Keratinocyte (primary cell): ENCODE measurements at regions not wholly inside any gene's neighbourhood (a gene's known extent, or its start where the extent isn't known, plus 50 kb on each side); places are given as distances from the start of the nearest gene placed in this dataset.

Experiments
- DNase-seq: peaks from one replicate; pipeline ENCODE4 v3.0.0-alpha.2; 2011; ENCODE audit warnings: low read depth, missing footprints, low spot score
- FAIRE-seq: peaks from 2 replicates; lab custom pipeline; 2011; peaks lifted over from hg19 to GRCh38; lab: Jason Lieb, UNC
- H2AFZ ChIP-seq: 2 replicates; pipeline ENCODE4 v1.6.0; 2012; ENCODE audit warnings: low read length, control low read depth, inconsistent platforms; ENCODE audit not compliant: control insufficient read depth
- H3K27ac ChIP-seq: 2 replicates; pipeline ENCODE4 v1.5.1; 2011; ENCODE audit warnings: low read length; ENCODE audit not compliant: control insufficient read depth, insufficient read depth
- H3K27me3 ChIP-seq: 3 replicates; pipeline ENCODE4 v1.6.0; 2011; ENCODE audit warnings: low read length; ENCODE audit not compliant: control insufficient read depth, insufficient read depth; ENCODE audit errors: extremely low read depth
- H3K36me3 ChIP-seq, 2 experiments: 2 replicates in 1 of 2; 3 replicates in 1 of 2; pipeline ENCODE4 v1.5.1; 2011; ENCODE audit warnings: low read length in 2 of 2, mild to moderate bottlenecking in 1 of 2; ENCODE audit not compliant: control insufficient read depth in 2 of 2, insufficient read depth in 2 of 2; ENCODE audit errors: extremely low read depth in 1 of 2
- H3K4me1 ChIP-seq: 3 replicates; pipeline ENCODE4 v1.5.1; 2011; ENCODE audit warnings: low read length; ENCODE audit not compliant: control insufficient read depth, insufficient read depth; ENCODE audit errors: extremely low read depth
- H3K4me2 ChIP-seq: 3 replicates; pipeline ENCODE4 v1.6.0; 2011; ENCODE audit warnings: low read depth, low read length; ENCODE audit not compliant: control insufficient read depth, insufficient read depth; ENCODE audit errors: extremely low read depth
- H3K4me3 ChIP-seq, 3 experiments: fragments of 200-600 bp in 1 of 3; sonication (generic) in 1 of 3; 2 replicates in 2 of 3; 3 replicates in 1 of 3; pipeline ENCODE4 v1.5.1; 2011 to 2016; ENCODE audit warnings: low read length in 3 of 3, mild to moderate bottlenecking in 3 of 3, control low read depth in 2 of 3, inconsistent platforms in 1 of 3, low read depth in 1 of 3, mixed read lengths in 1 of 3, mixed run types in 1 of 3, moderate library complexity in 1 of 3; ENCODE audit not compliant: control insufficient read depth in 2 of 3, insufficient read depth in 2 of 3; ENCODE audit errors: extremely low read depth in 1 of 3
- H3K79me2 ChIP-seq: 2 replicates; pipeline ENCODE4 v1.6.0; 2012; ENCODE audit warnings: low read length; ENCODE audit not compliant: control insufficient read depth, insufficient read depth
- H3K9ac ChIP-seq: 3 replicates; pipeline ENCODE4 v1.6.0; 2011; ENCODE audit warnings: low read length; ENCODE audit not compliant: control insufficient read depth, insufficient read depth; ENCODE audit errors: extremely low read depth
- H3K9me1 ChIP-seq: 3 replicates; pipeline ENCODE4 v1.6.0; 2011; ENCODE audit warnings: low read length; ENCODE audit not compliant: control insufficient read depth, insufficient read depth; ENCODE audit errors: extremely low read depth
- H3K9me3 ChIP-seq: 2 replicates; pipeline ENCODE4 v1.5.1; 2012; ENCODE audit warnings: low read depth, low read length; ENCODE audit not compliant: control insufficient read depth
- H4K20me1 ChIP-seq: 3 replicates; pipeline ENCODE4 v1.6.0; 2011; ENCODE audit warnings: low read length; ENCODE audit not compliant: control insufficient read depth, insufficient read depth; ENCODE audit errors: extremely low read depth
- EZH2 ChIP-seq: IDR thresholded peaks from one replicate; pipeline ENCODE4 v1.6.1; 2012; ENCODE audit warnings: inconsistent platforms, mild to moderate bottlenecking, low read length, moderate library complexity
- dilution Hi-C: fragments of 300-500 bp; cut with MboI; formaldehyde crosslinking; loops from one replicate; pipeline ENCODE4 v1.7.0; 2020; ENCODE audit warnings: low sequenced_read_pairs; ENCODE audit not compliant: extremely low pct_ligation_motif_present
- TF ChIP-seq, protein P1 (sequence below), 3 experiments: IDR thresholded peaks in 1 of 3; conservative IDR thresholded peaks in 1 of 3; optimal IDR thresholded peaks in 1 of 3; 2 replicates in 2 of 3; 3 replicates in 1 of 3; pipeline versions ENCODE3 to v1.5.1; 2011; ENCODE audit warnings: low read length in 3 of 3, mild to moderate bottlenecking in 3 of 3, moderate library complexity in 2 of 3, control low read depth in 1 of 3, inconsistent platforms in 1 of 3; ENCODE audit not compliant: insufficient read depth in 2 of 3; ENCODE audit errors: extremely low read depth in 1 of 3

DNA sequence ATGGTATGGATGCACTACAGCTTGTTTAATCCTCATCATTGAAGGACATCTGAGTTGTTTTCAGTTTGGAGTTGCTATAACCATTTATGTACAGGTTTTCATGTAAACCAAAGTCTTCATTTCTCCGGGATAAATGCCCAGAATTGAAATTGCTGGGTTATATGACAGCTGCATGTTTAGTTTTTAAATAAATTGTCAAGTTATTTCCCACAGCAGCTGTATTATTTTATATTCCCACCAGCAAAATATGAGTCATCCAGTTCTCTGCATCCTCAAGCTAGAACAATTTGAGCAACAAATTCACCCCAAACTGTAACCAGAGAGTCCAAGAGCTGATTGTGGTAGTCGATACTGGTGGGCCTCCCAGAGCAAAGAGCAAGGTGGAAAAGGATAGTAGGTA lies 125.6 kb upstream of the PRNP start:
- H3K4me2 ChIP-seq: no peak overlapping the region
- dilution Hi-C loops: no loop called here
- no peak overlapping the region for H2AFZ ChIP-seq
- H3K4me1 ChIP-seq: peaks cover 4% of the 10 kb centered on the region
- no peak for FAIRE-seq
- no peak overlapping the region for H3K4me3 ChIP-seq
- H3K79me2 ChIP-seq: no peaks in the 10 kb centered on the region
- H3K36me3 ChIP-seq: no peaks in the 10 kb centered on the region
- H4K20me1 ChIP-seq: no peaks in the 10 kb centered on the region
- no peak overlapping the region for H3K9ac ChIP-seq
- no peaks in the 10 kb centered on the region for H3K27me3 ChIP-seq
- H3K9me1 ChIP-seq: no peaks in the 10 kb centered on the region
- TF ChIP-seq EZH2: no peak
- no peak for DNase-seq
- no peaks in the 10 kb centered on the region for H3K9me3 ChIP-seq
- no peak overlapping the region for H3K27ac ChIP-seq

DNA sequence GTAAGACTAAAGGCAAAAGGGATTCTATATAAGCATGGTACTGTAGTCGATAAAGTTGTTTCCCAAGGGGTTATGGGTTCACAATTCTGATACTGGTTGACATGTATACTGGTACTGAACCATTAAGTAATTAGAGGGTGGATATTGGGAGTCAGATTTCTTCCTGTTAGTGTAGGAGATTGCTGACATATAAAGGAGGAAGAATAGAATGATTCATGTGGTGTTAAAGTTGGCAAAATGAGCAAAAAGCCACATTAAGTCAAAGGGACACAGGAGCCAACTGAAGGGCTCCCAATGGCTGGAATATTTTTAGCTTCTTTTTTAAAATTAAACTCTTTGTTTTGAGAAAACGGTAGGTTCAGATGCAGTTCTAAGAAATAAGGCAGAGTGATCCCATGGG lies 126.3 kb upstream of the PRNP start:
- DNase-seq: no peak

DNA sequence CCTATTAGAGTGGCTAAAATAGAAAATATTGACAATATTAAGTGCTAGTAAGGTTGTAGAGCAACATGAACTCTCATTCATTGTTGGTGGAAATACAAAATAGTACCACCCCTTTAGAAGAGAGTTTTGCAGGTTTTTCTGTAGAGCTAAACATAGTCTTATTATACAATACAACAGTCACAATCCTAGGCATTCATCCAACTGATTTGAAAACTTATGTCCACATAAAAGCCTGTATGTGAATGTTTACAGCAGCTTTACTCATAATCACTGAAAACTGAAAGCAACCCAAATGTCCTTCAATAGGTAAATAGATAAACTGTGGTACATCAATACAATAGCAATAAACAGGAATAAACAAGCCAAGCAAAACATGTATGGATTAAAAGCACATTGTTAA lies 127.2 kb upstream of the PRNP start:
- Histone ChIP-seq H4K20me1 (no peaks in the 10 kb centered on the region), H3K4me1 (peaks cover 11% of the 10 kb centered on the region), H2AFZ (no peak overlapping the region), H3K9me3 (no peaks in the 10 kb centered on the region), H3K4me3 (no peak overlapping the region), H3K9me1 (no peaks in the 10 kb centered on the region), H3K79me2 (no peaks in the 10 kb centered on the region), H3K36me3 (no peaks in the 10 kb centered on the region), H3K4me2 (no peak overlapping the region), H3K27me3 (no peaks in the 10 kb centered on the region), H3K9ac (no peak overlapping the region), H3K27ac (no peak overlapping the region)
- DNase-seq: no peak
- dilution Hi-C loops: no loop called here
- FAIRE-seq: no peak
- TF ChIP-seq EZH2: no peak
- TF ChIP-seq, protein P1, sequence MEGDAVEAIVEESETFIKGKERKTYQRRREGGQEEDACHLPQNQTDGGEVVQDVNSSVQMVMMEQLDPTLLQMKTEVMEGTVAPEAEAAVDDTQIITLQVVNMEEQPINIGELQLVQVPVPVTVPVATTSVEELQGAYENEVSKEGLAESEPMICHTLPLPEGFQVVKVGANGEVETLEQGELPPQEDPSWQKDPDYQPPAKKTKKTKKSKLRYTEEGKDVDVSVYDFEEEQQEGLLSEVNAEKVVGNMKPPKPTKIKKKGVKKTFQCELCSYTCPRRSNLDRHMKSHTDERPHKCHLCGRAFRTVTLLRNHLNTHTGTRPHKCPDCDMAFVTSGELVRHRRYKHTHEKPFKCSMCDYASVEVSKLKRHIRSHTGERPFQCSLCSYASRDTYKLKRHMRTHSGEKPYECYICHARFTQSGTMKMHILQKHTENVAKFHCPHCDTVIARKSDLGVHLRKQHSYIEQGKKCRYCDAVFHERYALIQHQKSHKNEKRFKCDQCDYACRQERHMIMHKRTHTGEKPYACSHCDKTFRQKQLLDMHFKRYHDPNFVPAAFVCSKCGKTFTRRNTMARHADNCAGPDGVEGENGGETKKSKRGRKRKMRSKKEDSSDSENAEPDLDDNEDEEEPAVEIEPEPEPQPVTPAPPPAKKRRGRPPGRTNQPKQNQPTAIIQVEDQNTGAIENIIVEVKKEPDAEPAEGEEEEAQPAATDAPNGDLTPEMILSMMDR (optimal IDR thresholded peaks at IDR 0.05 in 1 of 3, IDR thresholded peaks at IDR 0.05 in 1 of 3, conservative IDR thresholded peaks at IDR 0.05 in 1 of 3; ENCODE audit: extremely low read depth in 1 of 3, insufficient read depth in 2 of 3, low read length in 3 of 3): no peak

More for the DNA sequence above, 126.3 kb upstream of the PRNP start:
- Histone ChIP-seq H3K4me3 (no peak overlapping the region), H4K20me1 (no peaks in the 10 kb centered on the region), H3K4me2 (no peak overlapping the region), H3K9ac (no peak overlapping the region), H2AFZ (no peak overlapping the region), H3K9me1 (no peaks in the 10 kb centered on the region), H3K9me3 (no peaks in the 10 kb centered on the region), H3K36me3 (no peaks in the 10 kb centered on the region), H3K79me2 (no peaks in the 10 kb centered on the region), H3K4me1 (peaks cover 11% of the 10 kb centered on the region), H3K27me3 (no peaks in the 10 kb centered on the region), H3K27ac (no peak overlapping the region)
- no peak for TF ChIP-seq EZH2
- TF ChIP-seq, protein P1 (optimal IDR thresholded peaks at IDR 0.05 in 1 of 3, IDR thresholded peaks at IDR 0.05 in 1 of 3, conservative IDR thresholded peaks at IDR 0.05 in 1 of 3; ENCODE audit: extremely low read depth in 1 of 3, insufficient read depth in 2 of 3, low read length in 3 of 3): no peak
- no peak for FAIRE-seq
- dilution Hi-C loops: no loop called here
